MM.1S (cell line): ENCODE measurements at regions not wholly inside any gene's neighbourhood (a gene's known extent, or its start where the extent isn't known, plus 50 kb on each side); places are given as distances from the start of the nearest gene placed in this dataset.

Source experiments
- DNase-seq: peaks from one replicate; pipeline ENCODE4 v3.0.0-alpha.2; 2015
- H2AFZ ChIP-seq: fragments of 300-600 bp; sonication (generic); 2 replicates; pipeline ENCODE4 v1.6.0; 2016; ENCODE audit warnings: antibody characterized with exemption, low read length
- H3F3A ChIP-seq: fragments of 300-600 bp; sonication (generic); 2 replicates; pipeline ENCODE4 v1.6.1; 2016; ENCODE audit warnings: mild to moderate bottlenecking, antibody characterized with exemption, low read length, moderate library complexity, mixed read lengths; ENCODE audit not compliant: insufficient read depth
- H3K27ac ChIP-seq: fragments of 300-600 bp; sonication (generic); 2 replicates; pipeline ENCODE4 v1.5.1; 2016; ENCODE audit warnings: mild to moderate bottlenecking, low read length
- H3K27me3 ChIP-seq: fragments of 300-600 bp; sonication (generic); replicated peaks from 2 replicates; pipeline ENCODE4 v1.6.0; 2016; ENCODE audit warnings: low read length; ENCODE audit not compliant: insufficient read depth
- H3K36me3 ChIP-seq: fragments of 300-600 bp; sonication (generic); replicated peaks from 2 replicates; pipeline ENCODE4 v1.6.1; 2016; ENCODE audit warnings: mild to moderate bottlenecking, low read length, mixed read lengths; ENCODE audit not compliant: insufficient read depth
- H3K4me1 ChIP-seq: fragments of 300-600 bp; sonication (generic); 2 replicates; pipeline ENCODE4 v1.6.1; 2016; ENCODE audit warnings: low read length, mixed read lengths
- H3K4me2 ChIP-seq: fragments of 300-600 bp; sonication (generic); 2 replicates; pipeline ENCODE4 v1.6.0; 2016; ENCODE audit warnings: low read depth, low read length
- H3K4me3 ChIP-seq: fragments of 300-600 bp; sonication (generic); 2 replicates; pipeline ENCODE4 v1.5.1; 2016; ENCODE audit warnings: low read length, mixed read lengths
- H3K79me2 ChIP-seq: fragments of 300-600 bp; sonication (generic); 2 replicates; pipeline ENCODE4 v1.6.1; 2016; ENCODE audit warnings: mixed run types, low read length, mixed read lengths
- H3K9ac ChIP-seq: fragments of 300-600 bp; sonication (generic); 2 replicates; pipeline ENCODE4 v1.6.1; 2016; ENCODE audit warnings: low read length, mixed read lengths
- H3K9me2 ChIP-seq: fragments of 300-600 bp; sonication (generic); replicated peaks from 2 replicates; pipeline ENCODE4 v1.6.1; 2016; ENCODE audit warnings: mild to moderate bottlenecking, low read length, mixed read lengths; ENCODE audit not compliant: insufficient read depth
- H3K9me3 ChIP-seq: fragments of 300-600 bp; sonication (generic); replicated peaks from 2 replicates; pipeline ENCODE4 v1.6.1; 2016; ENCODE audit warnings: mild to moderate bottlenecking, low read length, mixed read lengths; ENCODE audit not compliant: insufficient read depth
- H4K20me1 ChIP-seq: fragments of 300-600 bp; sonication (generic); 2 replicates; pipeline ENCODE4 v1.6.1; 2016; ENCODE audit warnings: mild to moderate bottlenecking, low read length, moderate library complexity, mixed read lengths; ENCODE audit not compliant: insufficient read depth
- CTCF ChIP-seq: fragments of 300-600 bp; sonication (generic); IDR thresholded peaks from 2 replicates; pipeline ENCODE4 v1.5.1; 2016; ENCODE audit warnings: antibody characterized with exemption, low read length, mixed read lengths
- EZH2 ChIP-seq: fragments of 300-600 bp; sonication (generic); optimal IDR thresholded peaks from 2 replicates; pipeline ENCODE3; 2017; ENCODE audit warnings: low read depth, mild to moderate bottlenecking, antibody characterized with exemption, low read length, mixed read lengths
- EZH2phosphoT487 ChIP-seq: fragments of 300-600 bp; sonication (generic); IDR thresholded peaks from 2 replicates; pipeline ENCODE4 v1.6.1; 2018; ENCODE audit warnings: antibody characterized with exemption, low read length

GRCh38 chr5:27313549-27313948 is 275.2 kb upstream of the CDH9 start:
- Histone ChIP-seq H2AFZ (no peak overlapping the region), H3K79me2 (no peaks in the 10 kb centered on the region), H3K4me1 (peaks cover 44% of the 10 kb centered on the region), H3K27ac (no peak overlapping the region), H4K20me1 (no peaks in the 10 kb centered on the region), H3K9ac (no peak overlapping the region), H3K36me3 (no peaks in the 10 kb centered on the region), H3K27me3 (no peaks in the 10 kb centered on the region), H3K4me3 (no peak overlapping the region), H3K9me2 (no peaks in the 10 kb centered on the region), H3F3A (peaks cover 20% of the 10 kb centered on the region), H3K4me2 (no peak overlapping the region), H3K9me3 (no peaks in the 10 kb centered on the region)
- DNase-seq = no peak
- no peak for TF ChIP-seq EZH2phosphoT487
- TF ChIP-seq CTCF = no peak
- no peak for TF ChIP-seq EZH2

GRCh38 chr5:27312291-27312893 is 274.0 kb upstream of the CDH9 start:
- Histone ChIP-seq H3F3A (peaks cover 20% of the 10 kb centered on the region), H3K9me2 (no peaks in the 10 kb centered on the region), H2AFZ (no peak overlapping the region), H3K79me2 (no peaks in the 10 kb centered on the region), H3K9me3 (no peaks in the 10 kb centered on the region), H3K4me1 (peaks cover 44% of the 10 kb centered on the region), H4K20me1 (no peaks in the 10 kb centered on the region), H3K27ac (no peak overlapping the region), H3K36me3 (no peaks in the 10 kb centered on the region), H3K9ac (no peak overlapping the region), H3K27me3 (no peaks in the 10 kb centered on the region), H3K4me2 (no peak overlapping the region), H3K4me3 (no peak overlapping the region)
- peak; percentile 57 for DNase-seq
- no peak for TF ChIP-seq CTCF
- TF ChIP-seq EZH2phosphoT487 = no peak
- TF ChIP-seq EZH2 = no peak

- H3K9me2 ChIP-seq = no peaks in the 10 kb centered on the region
- H3K27ac ChIP-seq = no peak overlapping the region
- H3K79me2 ChIP-seq = no peaks in the 10 kb centered on the region
- H3K4me2 ChIP-seq = no peak overlapping the region
- H3K27me3 ChIP-seq = no peaks in the 10 kb centered on the region
- H2AFZ ChIP-seq = 0 out of 2 replicates have a peak overlapping the region, but pooled peaks have one; percentile 10
- H3K4me1 ChIP-seq = peaks cover 39% of the 10 kb centered on the region
- H3K36me3 ChIP-seq = no peaks in the 10 kb centered on the region
- H3K4me3 ChIP-seq = no peak overlapping the region
- no peak overlapping the region for H3K9ac ChIP-seq
- no peak for DNase-seq
- no peaks in the 10 kb centered on the region for H4K20me1 ChIP-seq
- no peak for TF ChIP-seq EZH2phosphoT487
- no peak for TF ChIP-seq CTCF
- no peak for TF ChIP-seq EZH2
- no peaks in the 10 kb centered on the region for H3K9me3 ChIP-seq
- H3F3A ChIP-seq = peaks cover 16% of the 10 kb centered on the region
Observed at GRCh38 chr5:27311544-27311943, 273.2 kb upstream of the CDH9 start.
